GM21526 (cell line): ENCODE measurements at regions not wholly inside any gene's neighbourhood (a gene's known extent, or its start where the extent isn't known, plus 50 kb on each side); places are given as distances from the start of the nearest gene placed in this dataset.

Experiments used
- ATAC-seq: cut with Tn5 transposase; IDR thresholded peaks from one replicate; pipeline ENCODE4 v1.9.1; 2021; ENCODE audit warnings: moderate library complexity; ENCODE audit not compliant: unreplicated experiment, low FRiP score

- no peak for ATAC-seq
These were observed 711.2 kb downstream of the SORCS3 start for GRCh38 chr10:105352281-105352680.

- ATAC-seq: no peak
These were observed 710.1 kb downstream of the SORCS3 start for GRCh38 chr10:105351187-105351586.

- no peak for ATAC-seq
These were observed 706.4 kb downstream of the SORCS3 start for GRCh38 chr10:105347487-105347886.

- ATAC-seq: no peak
These were observed 701.5 kb downstream of the SORCS3 start for GRCh38 chr10:105342606-105343005.

GRCh38 chr10:105339669-105340068 lies 698.6 kb downstream of the SORCS3 start:
- ATAC-seq: no peak

GRCh38 chr10:105328503-105329133 lies 687.5 kb downstream of the SORCS3 start:
- ATAC-seq: no peak
